Activated naive CD4-positive, alpha-beta T cell (primary cell): ENCODE measurements at regions not wholly inside any gene's neighbourhood (a gene's known extent, or its start where the extent isn't known, plus 50 kb on each side); places are given as distances from the start of the nearest gene placed in this dataset.
"Not testable (repeated sequence)": the region's sequence is repeated elsewhere in the genome, so short reads cannot be mapped to it uniquely, and the experiment has no call there.

ENCODE experiments used
- DNase-seq, 4 experiments: peaks; one replicate each; lab custom pipeline; 2025; lab: John Stamatoyannopoulos, UW

GRCh38 chr10:9850415-9850814, 1167.3 kb upstream of the CELF2 start:
- DNase-seq, result no peak

DNA sequence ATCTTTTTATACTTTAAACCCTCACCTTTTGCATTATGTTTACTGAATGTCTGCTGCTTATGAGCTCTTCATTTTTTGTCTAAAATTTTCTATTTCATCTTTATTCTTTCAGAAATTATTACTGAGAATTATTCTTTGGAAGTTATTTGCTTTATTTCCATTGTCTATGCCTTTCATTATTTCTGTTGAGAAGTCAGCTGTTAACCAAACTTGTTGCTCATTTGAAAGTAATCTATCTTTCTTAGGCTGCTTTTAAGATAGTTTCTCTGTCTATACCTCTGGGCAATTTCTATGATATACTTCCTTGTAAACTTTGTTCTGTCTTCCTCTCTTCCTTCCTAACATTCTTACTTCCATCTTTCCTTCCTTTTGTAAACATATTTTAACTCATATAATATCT, 1165.9 kb upstream of the CELF2 start:
- DNase-seq, result no peak

GRCh38 chr10:9853405-9854355, 1164.0 kb upstream of the CELF2 start:
- DNase-seq, result no peak

GRCh38 chr10:9855451-9855850, 1162.2 kb upstream of the CELF2 start:
- not testable (repeated sequence) for DNase-seq

DNA sequence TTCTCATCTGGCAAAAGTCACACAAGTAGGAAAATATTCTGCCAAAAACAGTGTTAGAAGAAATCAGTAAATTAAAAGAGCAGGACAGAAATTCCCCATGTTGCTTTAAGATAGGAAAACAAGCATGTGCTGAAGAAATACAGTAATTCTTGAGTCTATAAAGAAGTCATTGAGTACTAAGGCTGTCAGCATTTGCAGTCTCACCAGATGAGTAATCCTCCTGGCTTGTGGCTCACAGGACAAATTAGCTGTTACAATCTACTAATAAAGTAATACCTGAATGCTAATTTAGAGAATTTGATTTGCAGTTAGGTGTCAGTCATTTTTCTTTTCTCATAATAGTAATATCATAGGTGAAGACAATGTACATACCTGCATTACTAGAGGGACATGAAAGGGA, 1158.9 kb upstream of the CELF2 start:
- DNase-seq, result no peak

- DNase-seq, result no peak
Measured at GRCh38 chr10:9860045-9860444, 1157.6 kb upstream of the CELF2 start.

DNA sequence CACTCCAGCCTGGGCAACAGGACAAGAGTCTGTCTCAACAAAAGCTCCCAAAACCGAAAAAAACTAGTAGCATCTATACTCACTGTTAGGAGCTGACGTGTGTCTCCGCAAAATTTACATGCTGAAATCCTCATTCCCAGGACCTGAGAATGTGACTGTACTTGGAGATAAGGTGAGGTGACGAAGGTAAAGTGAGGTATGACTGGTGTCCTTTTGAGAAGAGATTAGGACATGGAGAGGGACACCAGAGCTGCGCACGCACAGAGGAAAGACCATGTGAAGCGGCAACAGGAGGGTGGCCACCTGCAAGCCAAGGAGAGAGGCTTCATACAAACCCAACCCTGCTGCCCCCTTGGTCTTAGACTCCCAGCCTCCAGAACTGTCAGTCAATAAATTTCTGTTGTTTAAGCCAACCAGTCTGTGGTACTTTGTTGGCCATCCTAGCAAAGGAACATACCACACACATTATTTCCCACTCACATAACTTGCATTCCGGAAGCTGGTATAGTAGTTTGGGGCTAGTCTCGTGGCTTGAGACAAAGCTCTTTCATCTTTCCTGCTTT, 1154.0 kb upstream of the CELF2 start:
- no peak for DNase-seq

DNA sequence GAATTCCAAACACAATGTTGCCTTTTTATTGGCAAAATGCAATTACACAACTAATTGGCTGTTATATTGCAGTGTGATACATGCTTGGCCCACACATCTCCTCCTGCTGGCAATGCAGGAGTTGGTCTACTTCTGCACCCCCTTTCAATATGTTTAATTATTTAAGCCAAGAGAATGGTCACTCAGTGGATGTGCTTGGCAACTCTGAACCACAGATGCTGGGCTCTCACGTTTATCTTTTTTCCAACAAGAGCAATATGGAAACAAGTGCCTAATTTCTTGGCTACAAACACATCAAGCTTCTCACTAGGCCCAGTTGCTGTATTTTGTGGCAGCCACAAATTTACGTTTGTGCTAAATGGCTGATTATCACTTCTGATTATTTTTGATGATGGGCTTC, 1149.2 kb upstream of the CELF2 start:
- no peak for DNase-seq

DNA sequence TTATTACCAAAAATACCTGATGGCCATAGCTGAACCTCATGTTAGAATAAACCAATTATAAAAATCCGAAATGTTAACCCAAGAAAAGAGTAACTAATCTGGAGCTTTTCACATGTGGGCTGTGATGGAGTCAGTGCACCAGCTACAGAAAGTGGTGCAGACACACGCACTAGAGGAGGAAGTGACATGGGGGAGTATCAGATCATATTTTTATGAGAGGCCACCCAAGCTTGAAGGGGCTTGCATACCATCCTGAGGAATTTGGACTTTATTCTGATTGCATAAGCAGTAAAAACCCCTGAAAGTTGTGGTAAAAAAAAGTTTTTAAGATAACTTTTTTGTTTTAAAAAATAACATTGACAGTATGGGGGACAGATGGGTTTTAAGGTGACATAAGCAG, 1148.5 kb upstream of the CELF2 start:
- no peak for DNase-seq

GRCh38 chr10:9869606-9870176, 1148.0 kb upstream of the CELF2 start:
- DNase-seq, result no peak

- no peak for DNase-seq
Measured at GRCh38 chr10:9875353-9875752, 1142.3 kb upstream of the CELF2 start.

DNA sequence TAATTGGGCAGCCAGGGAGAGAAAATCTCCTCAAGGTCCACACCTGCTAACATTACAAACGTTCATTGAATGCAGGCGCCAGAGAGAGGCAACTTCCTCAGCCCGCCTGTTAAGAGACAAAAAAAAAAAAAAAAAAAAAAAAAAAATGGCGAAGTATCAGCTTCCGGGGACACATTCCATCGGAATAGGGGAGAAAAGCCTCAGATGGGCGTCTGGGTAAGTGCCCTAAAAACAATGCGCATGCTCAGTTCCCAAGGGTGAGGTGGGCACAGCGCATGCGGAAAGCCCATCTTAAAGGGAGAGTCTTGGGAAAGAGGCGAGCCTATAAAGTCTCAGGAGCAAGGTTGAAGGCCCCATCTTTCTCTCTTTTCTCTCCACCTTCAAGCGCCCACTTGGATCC, 1139.7 kb upstream of the CELF2 start:
- DNase-seq, result no peak

DNA sequence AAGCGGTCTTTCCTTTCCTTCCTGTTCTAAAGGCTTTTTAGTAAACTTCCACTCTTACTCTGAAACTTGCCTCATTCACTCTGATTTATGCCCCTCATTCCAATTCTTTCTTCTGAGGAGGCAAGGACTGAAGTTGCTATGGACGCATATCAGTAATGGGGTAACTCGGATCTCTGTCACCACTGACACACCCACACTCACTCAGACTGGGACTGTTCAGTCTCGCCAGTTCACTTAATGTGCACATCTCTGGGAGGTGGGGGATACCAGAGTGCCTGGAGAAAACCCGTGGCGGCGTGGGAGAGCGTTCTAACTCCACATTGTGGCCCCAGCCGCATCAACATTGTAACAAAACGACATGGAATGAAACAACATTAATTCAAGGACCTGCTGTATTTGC, 1139.3 kb upstream of the CELF2 start:
- no peak for DNase-seq

DNA sequence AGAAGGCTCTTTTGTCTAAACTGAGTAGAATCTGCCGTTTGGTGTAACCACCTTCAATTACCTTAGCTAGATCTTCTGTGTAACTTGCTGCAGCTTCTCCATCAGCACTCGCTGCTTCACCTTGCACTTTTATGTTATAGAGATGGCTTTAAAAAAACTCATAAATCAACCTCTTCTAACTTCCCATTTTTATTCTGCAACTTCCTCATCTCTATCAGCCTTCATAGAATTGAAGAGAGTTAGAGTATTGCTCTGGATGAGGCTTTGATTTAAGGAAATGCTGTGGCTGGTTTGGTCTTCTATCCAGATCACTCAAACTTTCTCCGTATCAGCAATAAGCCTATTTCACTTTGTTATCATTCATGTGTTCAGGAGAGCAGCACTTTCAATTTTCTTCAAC, 1131.9 kb upstream of the CELF2 start:
- no peak for DNase-seq

- no peak for DNase-seq
Measured at GRCh38 chr10:9886772-9887171, 1130.9 kb upstream of the CELF2 start.

GRCh38 chr10:9895453-9895852, 1122.2 kb upstream of the CELF2 start:
- no peak for DNase-seq

- no peak for DNase-seq
Measured at GRCh38 chr10:9895981-9896380, 1121.7 kb upstream of the CELF2 start.

DNA sequence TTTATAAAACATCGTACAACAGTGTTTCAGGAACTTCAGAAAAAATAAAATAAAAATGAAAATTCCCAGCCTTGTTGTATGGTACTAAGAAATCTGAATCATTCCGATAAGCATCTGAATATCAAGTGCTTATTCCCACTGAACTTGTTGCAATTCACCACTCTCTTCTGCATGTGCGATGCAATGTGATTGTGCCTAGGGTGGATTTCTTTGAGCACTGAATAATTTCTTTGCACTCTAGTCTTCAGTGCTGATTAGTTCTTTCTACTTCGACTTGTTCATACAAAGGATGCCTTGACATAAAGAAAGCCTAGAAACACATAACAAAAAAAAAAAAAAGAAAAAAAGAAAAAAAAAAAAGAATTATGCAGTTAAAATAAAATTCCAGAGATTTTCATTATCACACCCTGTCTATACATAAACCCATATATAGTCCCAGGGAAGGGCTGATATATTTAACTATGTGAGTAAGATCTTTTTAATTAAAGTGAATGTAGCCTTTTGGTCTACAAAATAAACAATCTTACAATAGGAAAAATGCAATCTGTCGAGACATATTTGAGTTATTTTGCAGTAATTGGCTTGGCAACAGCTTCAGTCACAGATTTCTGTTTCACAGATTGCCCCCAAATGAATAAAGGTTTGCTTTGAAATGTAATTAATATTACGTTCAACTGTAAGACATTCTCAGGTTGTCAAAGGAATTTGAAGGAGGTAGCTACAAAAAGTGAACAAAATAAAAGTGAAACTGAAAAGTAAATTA, 1118.9 kb upstream of the CELF2 start:
- no peak for DNase-seq

GRCh38 chr10:9900751-9901150, 1116.9 kb upstream of the CELF2 start:
- no peak for DNase-seq

- DNase-seq, result no peak
Measured at GRCh38 chr10:9901971-9902370, 1115.7 kb upstream of the CELF2 start.

GRCh38 chr10:9910446-9910845, 1107.2 kb upstream of the CELF2 start:
- DNase-seq, result no peak

DNA sequence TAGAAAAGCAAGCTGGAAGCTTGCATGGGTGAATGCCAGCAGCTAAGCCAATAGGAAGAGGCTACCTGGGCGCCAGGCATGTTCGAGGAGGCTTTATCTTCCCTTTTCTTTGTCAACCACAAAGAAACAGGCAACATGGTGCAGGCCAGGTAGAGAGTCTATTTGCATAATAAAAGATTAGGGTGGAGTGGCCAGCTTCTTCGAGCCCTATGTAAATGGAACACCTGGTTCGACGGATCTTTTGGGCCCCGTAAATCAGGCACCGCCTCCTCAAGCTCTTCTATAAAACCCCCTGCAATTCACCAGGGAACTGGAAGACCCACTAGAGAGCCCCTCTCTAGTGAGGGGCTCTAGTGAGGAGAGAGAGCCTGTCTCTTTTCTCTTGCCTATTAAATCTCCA, 1106.2 kb upstream of the CELF2 start:
- no peak for DNase-seq
